ENCODE measurements at regions not wholly inside any gene's neighbourhood (a gene's known extent, or its start where the extent isn't known, plus 50 kb on each side); places are given as distances from the start of the nearest gene placed in this dataset.

DNA sequence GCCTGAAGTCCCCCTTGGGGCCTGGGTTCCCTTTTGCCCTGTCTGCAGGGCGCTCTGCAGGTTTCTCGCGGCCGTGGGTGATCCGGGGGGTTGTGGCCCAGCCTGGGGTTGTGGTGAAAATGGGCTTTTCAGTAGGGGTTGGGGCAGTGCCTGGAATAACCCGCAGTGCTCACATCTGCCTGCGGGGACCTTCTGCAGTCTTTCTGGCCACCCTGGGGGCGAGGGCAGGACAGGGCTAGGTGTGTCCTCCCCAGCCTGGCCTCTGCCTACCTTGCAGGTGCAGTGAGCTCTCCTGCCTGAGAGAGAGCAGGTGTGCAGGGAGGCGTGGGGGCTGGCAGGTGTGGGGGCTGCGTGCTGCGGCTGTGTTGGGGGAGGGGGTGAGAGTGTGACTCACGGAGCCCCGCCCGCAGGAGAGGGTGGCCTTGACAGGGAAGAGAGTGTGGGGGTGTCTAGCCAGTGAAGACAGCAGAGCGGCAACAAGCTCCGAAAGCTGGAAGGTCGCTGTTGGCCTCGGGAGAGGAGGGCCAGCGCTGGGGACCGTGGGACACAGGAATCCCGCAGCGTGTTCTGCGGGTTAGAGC lies 131.4 kb downstream of the MRPL36 start:
- no peak overlapping the region for H3K4me3 ChIP-seq (ENCODE audit: low read depth, low read length)
- TF ChIP-seq, protein P1, sequence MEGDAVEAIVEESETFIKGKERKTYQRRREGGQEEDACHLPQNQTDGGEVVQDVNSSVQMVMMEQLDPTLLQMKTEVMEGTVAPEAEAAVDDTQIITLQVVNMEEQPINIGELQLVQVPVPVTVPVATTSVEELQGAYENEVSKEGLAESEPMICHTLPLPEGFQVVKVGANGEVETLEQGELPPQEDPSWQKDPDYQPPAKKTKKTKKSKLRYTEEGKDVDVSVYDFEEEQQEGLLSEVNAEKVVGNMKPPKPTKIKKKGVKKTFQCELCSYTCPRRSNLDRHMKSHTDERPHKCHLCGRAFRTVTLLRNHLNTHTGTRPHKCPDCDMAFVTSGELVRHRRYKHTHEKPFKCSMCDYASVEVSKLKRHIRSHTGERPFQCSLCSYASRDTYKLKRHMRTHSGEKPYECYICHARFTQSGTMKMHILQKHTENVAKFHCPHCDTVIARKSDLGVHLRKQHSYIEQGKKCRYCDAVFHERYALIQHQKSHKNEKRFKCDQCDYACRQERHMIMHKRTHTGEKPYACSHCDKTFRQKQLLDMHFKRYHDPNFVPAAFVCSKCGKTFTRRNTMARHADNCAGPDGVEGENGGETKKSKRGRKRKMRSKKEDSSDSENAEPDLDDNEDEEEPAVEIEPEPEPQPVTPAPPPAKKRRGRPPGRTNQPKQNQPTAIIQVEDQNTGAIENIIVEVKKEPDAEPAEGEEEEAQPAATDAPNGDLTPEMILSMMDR (IDR thresholded peaks at IDR 0.05; ENCODE audit: borderline replicate concordance, insufficient read depth, low read depth, low read length) = no peak

DNA sequence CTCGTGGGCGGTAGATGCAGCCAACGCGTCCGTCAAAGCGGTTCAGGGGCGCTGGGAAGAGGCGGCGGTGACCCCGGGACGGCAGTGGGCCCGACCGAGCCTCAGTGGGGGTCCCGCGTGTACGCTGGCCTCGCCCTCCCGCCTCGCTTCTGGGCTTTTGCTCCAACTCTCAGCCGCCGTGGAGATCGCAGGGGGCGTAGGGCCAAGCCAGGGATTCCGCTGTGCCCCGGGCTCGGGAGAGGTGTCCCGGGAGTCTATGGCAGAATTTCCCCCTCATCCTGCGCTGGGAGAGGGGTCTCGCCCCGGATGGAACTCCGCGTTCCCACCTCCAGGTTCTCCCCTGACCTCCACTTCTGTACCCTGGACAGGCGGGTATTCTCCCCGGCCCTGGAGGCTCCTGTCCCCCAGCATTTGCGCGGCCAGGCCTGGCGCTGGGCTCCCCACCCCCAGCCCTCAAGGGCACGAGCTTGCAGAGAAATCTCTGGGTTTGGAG lies 131.9 kb downstream of the MRPL36 start:
- TF ChIP-seq, protein P1 (IDR thresholded peaks at IDR 0.05; ENCODE audit: borderline replicate concordance, insufficient read depth, low read depth, low read length) = no peak
- no peak overlapping the region for H3K4me3 ChIP-seq (ENCODE audit: low read depth, low read length)

DNA sequence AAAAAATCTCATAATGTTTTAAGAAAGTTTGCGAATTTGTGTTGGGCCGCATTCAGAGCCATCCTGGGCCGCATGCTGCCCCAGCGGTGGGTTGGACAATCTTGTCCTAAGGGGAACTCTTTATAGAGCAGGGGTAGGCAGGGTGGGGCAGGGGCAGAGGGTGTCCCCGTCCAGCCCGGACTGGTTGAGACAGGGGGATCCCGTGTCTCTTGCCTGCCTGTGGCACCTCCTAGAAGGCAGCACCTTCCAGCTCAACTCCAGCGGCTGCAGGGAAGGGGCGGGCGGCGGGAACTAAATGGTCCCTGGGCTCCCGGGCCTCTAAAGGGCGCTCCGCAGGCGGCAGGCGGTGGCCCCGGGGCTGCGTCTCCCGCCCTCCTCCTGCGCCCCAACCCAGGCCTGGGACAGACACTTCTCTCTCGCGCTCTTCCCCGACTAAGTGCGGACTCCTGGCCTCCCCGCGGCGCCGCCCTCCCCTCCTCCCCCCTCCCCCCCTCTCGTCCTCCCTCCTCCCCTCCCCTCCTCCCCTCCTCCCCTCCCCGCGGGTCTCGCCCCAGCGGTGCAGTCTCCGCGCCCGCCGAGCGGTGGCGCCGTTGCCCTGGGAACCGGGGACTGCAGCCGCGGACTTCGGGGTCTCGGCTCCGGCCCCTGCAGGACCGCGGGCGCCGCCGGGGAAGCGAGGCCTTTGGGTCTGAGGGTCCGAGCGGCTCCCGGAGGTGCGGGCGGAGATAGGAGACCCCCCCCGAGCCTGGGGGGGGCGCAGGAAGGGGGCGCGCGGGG lies 132.6 kb downstream of the MRPL36 start:
- TF ChIP-seq, protein P1 (IDR thresholded peaks at IDR 0.05; ENCODE audit: borderline replicate concordance, insufficient read depth, low read depth, low read length) = peak; percentile 69
- no peak overlapping the region for H3K4me3 ChIP-seq (ENCODE audit: low read depth, low read length)

DNA sequence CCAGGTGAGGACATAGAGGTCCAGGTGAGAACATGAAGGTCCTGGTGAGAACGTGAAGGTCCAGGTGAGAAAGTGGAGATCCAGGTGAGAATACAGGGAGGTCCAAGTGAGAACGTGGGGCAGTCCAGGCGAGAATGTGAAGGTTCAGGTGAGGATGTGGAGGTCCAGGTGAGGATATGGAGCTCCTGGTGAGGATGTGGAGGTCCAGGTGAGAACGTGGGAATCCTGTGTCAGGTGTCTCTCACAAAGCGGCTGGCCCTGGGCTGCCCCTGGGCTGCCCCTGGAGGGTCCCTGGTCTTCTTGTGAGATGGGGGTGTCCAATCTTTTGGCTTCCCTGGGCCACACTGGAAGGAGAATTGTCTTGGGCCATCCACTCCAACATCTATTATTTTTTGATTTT lies 133.4 kb downstream of the MRPL36 start:
- TF ChIP-seq, protein P1 (IDR thresholded peaks at IDR 0.05; ENCODE audit: borderline replicate concordance, insufficient read depth, low read depth, low read length) = no peak
- no peak overlapping the region for H3K4me3 ChIP-seq (ENCODE audit: low read depth, low read length)

DNA sequence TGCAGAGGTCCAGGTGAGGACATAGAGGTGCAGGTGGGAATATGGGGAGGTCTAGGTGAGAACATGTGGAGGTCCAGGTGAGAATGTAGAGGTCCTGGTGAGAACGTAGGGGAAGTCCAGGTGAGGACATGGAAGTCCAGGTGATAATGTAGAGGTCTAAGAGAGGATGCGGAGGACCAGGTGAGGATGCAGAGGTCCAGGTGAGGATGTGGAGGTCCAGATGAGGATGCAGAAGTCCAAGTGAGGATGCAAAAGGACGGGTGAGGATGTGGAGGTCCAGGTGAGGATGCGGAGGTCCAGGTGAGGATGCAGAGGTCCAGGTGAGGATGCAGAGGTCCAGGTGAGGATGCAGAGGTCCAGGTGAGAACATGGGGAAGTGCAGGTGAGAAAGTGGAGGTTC lies 133.8 kb downstream of the MRPL36 start:
- H3K4me3 ChIP-seq (ENCODE audit: low read depth, low read length) = no peak overlapping the region
- TF ChIP-seq, protein P1 (IDR thresholded peaks at IDR 0.05; ENCODE audit: borderline replicate concordance, insufficient read depth, low read depth, low read length) = no peak

DNA sequence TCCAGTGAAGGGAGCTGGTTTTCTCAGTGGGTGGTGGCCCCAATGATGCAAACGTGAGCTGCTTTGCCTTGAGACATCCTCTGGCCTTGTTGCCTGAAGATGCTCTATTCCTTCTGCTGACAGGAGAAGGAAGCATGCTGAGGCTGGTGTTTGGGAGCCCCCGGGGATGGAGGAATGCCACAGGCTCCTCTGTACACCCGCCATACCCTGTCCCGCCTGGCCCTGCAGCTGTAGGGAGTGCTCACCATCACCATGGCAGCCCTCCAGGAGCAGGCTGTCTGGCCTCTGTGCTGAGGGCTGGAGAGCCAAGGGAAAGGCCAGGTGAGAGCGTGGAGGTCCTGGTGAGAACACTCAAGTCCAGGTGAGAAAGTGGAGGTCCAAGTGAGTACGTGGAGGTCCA lies 134.4 kb downstream of the MRPL36 start:
- TF ChIP-seq, protein P1 (IDR thresholded peaks at IDR 0.05; ENCODE audit: borderline replicate concordance, insufficient read depth, low read depth, low read length) = no peak

DNA sequence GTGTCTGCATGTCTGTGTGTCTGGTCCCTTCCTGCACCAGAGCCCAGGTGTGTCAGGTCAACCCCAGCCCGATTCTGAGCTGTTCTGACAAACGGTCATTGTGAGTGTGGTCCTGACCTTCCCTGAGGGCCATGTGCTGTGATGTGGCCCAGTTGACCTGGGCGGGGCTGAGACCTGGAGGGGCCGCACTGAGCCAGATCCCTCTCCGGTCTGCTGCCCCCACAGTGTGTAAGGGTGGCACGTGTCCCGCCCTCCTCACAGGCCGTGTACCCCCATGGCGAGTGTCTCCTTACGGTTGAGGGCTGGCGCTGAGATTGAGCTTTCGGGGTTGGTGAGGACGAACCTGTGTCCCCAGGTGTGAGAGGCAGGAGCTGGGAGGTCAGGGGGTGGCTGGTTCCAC lies 136.5 kb downstream of the MRPL36 start:
- no peak overlapping the region for H3K4me3 ChIP-seq (ENCODE audit: low read depth, low read length)
- TF ChIP-seq, protein P1 (IDR thresholded peaks at IDR 0.05; ENCODE audit: borderline replicate concordance, insufficient read depth, low read depth, low read length) = no peak

More for the DNA sequence above, 134.4 kb downstream of the MRPL36 start:
- no peak overlapping the region for H3K4me3 ChIP-seq (ENCODE audit: low read depth, low read length)

All from GM12875 (cell line).